HCT116 (cell line): ENCODE measurements at regions not wholly inside any gene's neighbourhood (a gene's known extent, or its start where the extent isn't known, plus 50 kb on each side); places are given as distances from the start of the nearest gene placed in this dataset.

Source experiments
- ATAC-seq: fragments of 200-7000 bp; cut with Tn5 transposase; 2 replicates; pipeline ENCODE4 v1.9.1; 2020; ENCODE audit warnings: mild to moderate bottlenecking, moderate library complexity
- BruUV-seq: library from RNA; stranded (reverse); fragments of 400-500 nt; replicated peaks from 2 replicates; lab custom pipeline; 2021; lab: Mats Ljungman, UMichigan
- CTCF ChIA-PET: fragments of 300-600 bp; sonication (Branson Sonifier 250); formaldehyde crosslinking; loops from one replicate; lab custom pipeline; 2021; ENCODE audit warnings: antibody characterized with exemption; lab: Charles Lee
- POLR2A ChIA-PET: fragments of 300-600, 350-600 bp; sonication (Branson Sonifier 250); formaldehyde crosslinking; loops from one replicate; lab custom pipeline; 2021; ENCODE audit warnings: antibody characterized with exemption; lab: Charles Lee
- RAD21 ChIA-PET, 2 experiments: fragments of 300-600 bp; sonication (Branson Sonifier 250); formaldehyde crosslinking; loops; one replicate each; lab custom pipeline; 2023; ENCODE audit warnings: low total read pairs in 2 of 2; ENCODE audit not compliant: uncharacterized antibody in 2 of 2, unreplicated experiment in 2 of 2, low non-redundant PET in 1 of 2; lab: Charles Lee
- DNase-seq: peaks from one replicate; pipeline ENCODE4 v3.0.0-alpha.2; 2010; ENCODE audit warnings: low read depth, low spot score
- H2AFZ ChIP-seq: fragments of 200-600 bp; shearing (Covaris generic), sonication (generic); 2 replicates; pipeline ENCODE4 v1.6.1; 2017; ENCODE audit warnings: low read depth, mixed run types, mixed read lengths, antibody characterized with exemption, low read length; ENCODE audit not compliant: poor library complexity, severe bottlenecking
- H3K27ac ChIP-seq: 2 replicates; pipeline ENCODE4 v1.5.1; 2012; ENCODE audit warnings: low read depth, low read length
- H3K27me3 ChIP-seq: fragments of 200-600 bp; sonication (generic); 2 replicates; pipeline ENCODE4 v1.6.1; 2016; ENCODE audit warnings: mixed run types, low read length, mixed read lengths; ENCODE audit not compliant: insufficient read depth
- H3K36me3 ChIP-seq, 2 experiments: fragments of 200-500 bp in 1 of 2; fragments of 200-600 bp in 1 of 2; sonication (Bioruptor generic) in 1 of 2; sonication (generic) in 1 of 2; 2 replicates each; pipeline versions ENCODE4 v1.5.1 to v1.6.1; 2014 to 2016; ENCODE audit warnings: low read length in 2 of 2, inconsistent platforms in 1 of 2, mixed read lengths in 1 of 2, mixed run types in 1 of 2; ENCODE audit not compliant: insufficient read depth in 2 of 2, control insufficient read depth in 1 of 2
- H3K4me1 ChIP-seq, 2 experiments: fragments of 200-600 bp in 1 of 2; sonication (generic) in 1 of 2; 2 replicates each; pipeline versions ENCODE4 v1.5.1 to v1.6.1; 2012 to 2017; ENCODE audit warnings: low read length in 2 of 2, inconsistent platforms in 1 of 2, mild to moderate bottlenecking in 1 of 2, mixed read lengths in 1 of 2, mixed run types in 1 of 2, moderate library complexity in 1 of 2; ENCODE audit not compliant: insufficient read depth in 2 of 2, control insufficient read depth in 1 of 2
- H3K4me2 ChIP-seq: fragments of 200-600 bp; sonication (generic); 2 replicates; pipeline ENCODE4 v1.6.1; 2017; ENCODE audit warnings: mixed run types, low read length, mixed read lengths
- H3K4me3 ChIP-seq, 2 experiments: fragments of 200-600 bp in 1 of 2; sonication (generic) in 1 of 2; replicated peaks in 1 of 2; 2 replicates each; pipeline ENCODE4 v1.5.1; 2011 to 2016; ENCODE audit warnings: low read length in 2 of 2, control low read depth in 1 of 2, low read depth in 1 of 2, mild to moderate bottlenecking in 1 of 2, mixed read lengths in 1 of 2, mixed run types in 1 of 2
- H3K79me2 ChIP-seq: fragments of 200-600 bp; sonication (generic); 2 replicates; pipeline ENCODE4 v1.6.1; 2017; ENCODE audit warnings: mild to moderate bottlenecking, mixed run types, low read length, moderate library complexity, mixed read lengths; ENCODE audit not compliant: insufficient read depth
- H3K9ac ChIP-seq: fragments of 200-600 bp; sonication (generic); 2 replicates; pipeline ENCODE4 v1.6.1; 2016; ENCODE audit warnings: low read length, mixed read lengths
- H3K9me2 ChIP-seq: fragments of 200-600 bp; sonication (generic), shearing (Covaris generic); 2 replicates; pipeline ENCODE4 v1.6.1; 2017; ENCODE audit warnings: mixed run types, mild to moderate bottlenecking, moderate library complexity; ENCODE audit not compliant: insufficient read depth
- H3K9me3 ChIP-seq, 2 experiments: fragments of 200-500 bp in 1 of 2; fragments of 200-600 bp in 1 of 2; sonication (Bioruptor generic) in 1 of 2; sonication (generic) in 1 of 2; 2 replicates each; pipeline ENCODE4 v1.6.1; 2014 to 2017; ENCODE audit warnings: low read length in 2 of 2, mixed read lengths in 2 of 2, inconsistent platforms in 1 of 2, low read depth in 1 of 2, mild to moderate bottlenecking in 1 of 2, mixed run types in 1 of 2, moderate library complexity in 1 of 2; ENCODE audit not compliant: control insufficient read depth in 1 of 2, insufficient read depth in 1 of 2
- H4K20me1 ChIP-seq: fragments of 200-600 bp; sonication (generic), shearing (Covaris generic); 2 replicates; pipeline ENCODE4 v1.6.1; 2017; ENCODE audit warnings: mixed run types, mild to moderate bottlenecking, moderate library complexity; ENCODE audit not compliant: insufficient read depth
- CBX3 ChIP-seq: IDR thresholded peaks from 2 replicates; pipeline ENCODE4 v1.6.1; 2012; ENCODE audit warnings: low read depth
- CEBPB ChIP-seq: IDR thresholded peaks from 2 replicates; pipeline ENCODE4 v1.6.1; 2012; ENCODE audit warnings: low read depth
- CTCF ChIP-seq, 3 experiments: fragments of 200-600 bp in 1 of 3; sonication (generic) in 1 of 3; IDR thresholded peaks in 2 of 3; conservative IDR thresholded peaks in 1 of 3; 2 replicates each; pipeline ENCODE4 v1.5.1; 2012 to 2017; ENCODE audit warnings: low read depth in 2 of 3, low read length in 2 of 3, antibody characterized with exemption in 1 of 3, borderline replicate concordance in 1 of 3, control low read depth in 1 of 3, mild to moderate bottlenecking in 1 of 3, mixed read lengths in 1 of 3, mixed run types in 1 of 3, moderate library complexity in 1 of 3; ENCODE audit not compliant: insufficient read depth in 1 of 3
- EGR1 ChIP-seq: IDR thresholded peaks from 2 replicates; pipeline ENCODE4 v1.6.1; 2012; ENCODE audit warnings: low read depth
- ELF1 ChIP-seq: IDR thresholded peaks from 2 replicates; pipeline ENCODE4 v1.6.1; 2012; ENCODE audit warnings: low read depth, borderline replicate concordance
- EZH2 ChIP-seq: fragments of 200-600 bp; sonication (generic); IDR thresholded peaks from 2 replicates; pipeline ENCODE4 v1.6.1; 2017; ENCODE audit warnings: antibody characterized with exemption, mixed run types
- EZH2phosphoT487 ChIP-seq: fragments of 200-600 bp; IDR thresholded peaks from 2 replicates; pipeline ENCODE4 v1.6.1; 2018; ENCODE audit warnings: antibody characterized with exemption, borderline replicate concordance
- FOSL1 ChIP-seq: IDR thresholded peaks from 2 replicates; pipeline ENCODE4 v1.6.1; 2012; ENCODE audit warnings: low read depth
- JUND ChIP-seq: IDR thresholded peaks from 2 replicates; pipeline ENCODE4 v1.6.1; 2012
- MAX ChIP-seq: IDR thresholded peaks from 2 replicates; pipeline ENCODE4 v1.6.1; 2012
- POLR2A ChIP-seq: IDR thresholded peaks from 2 replicates; pipeline ENCODE4 v1.7.0; 2011; ENCODE audit warnings: borderline replicate concordance; ENCODE audit not compliant: insufficient read depth, insufficient read length; ENCODE audit errors: extremely low read depth
- POLR2AphosphoS5 ChIP-seq: IDR thresholded peaks from 2 replicates; pipeline ENCODE4 v1.6.1; 2011; ENCODE audit warnings: mild to moderate bottlenecking, low read depth, low read length, moderate library complexity
- RAD21 ChIP-seq: IDR thresholded peaks from 2 replicates; pipeline ENCODE4 v1.6.1; 2012; ENCODE audit warnings: low read depth, mild to moderate bottlenecking
- REST ChIP-seq: IDR thresholded peaks from 2 replicates; pipeline ENCODE4 v1.6.1; 2012; ENCODE audit warnings: low read depth
- SIN3A ChIP-seq: IDR thresholded peaks from 2 replicates; pipeline ENCODE4 v1.6.1; 2012; ENCODE audit warnings: low read depth
- SP1 ChIP-seq: IDR thresholded peaks from 2 replicates; pipeline ENCODE4 v1.6.1; 2012; ENCODE audit warnings: low read depth
- SRF ChIP-seq: IDR thresholded peaks from 2 replicates; pipeline ENCODE4 v1.6.1; 2012; ENCODE audit warnings: low read depth
- YY1 ChIP-seq: IDR thresholded peaks from 2 replicates; pipeline ENCODE4 v1.6.1; 2011; ENCODE audit warnings: low read length, low read depth, moderate library complexity, mild to moderate bottlenecking; ENCODE audit not compliant: insufficient replicate concordance; ENCODE audit errors: extremely low read depth
- ZBTB33 ChIP-seq: IDR thresholded peaks from 2 replicates; pipeline ENCODE4 v1.6.1; 2011; ENCODE audit warnings: mild to moderate bottlenecking, low read length, moderate library complexity; ENCODE audit not compliant: insufficient replicate concordance; ENCODE audit errors: extremely low read depth
- ZFX ChIP-seq: fragments of 450-650 bp; IDR thresholded peaks from 2 replicates; pipeline ENCODE4 v1.6.1; 2017
- intact Hi-C: fragments of 100-400 bp; cut with micrococcal nuclease; formaldehyde crosslinking; loops from 2 replicates; pipeline ENCODE4 v1.10.0; 2022

- Histone ChIP-seq H3K36me3 (no peaks in the 10 kb centered on the region), H3K4me2 (no peak overlapping the region), H3K9me3 (peaks cover 0 to 15% of the 10 kb centered on the region in 2 experiments; a peak in 2 of 4 replicates), H3K4me1 (no peaks in the 10 kb centered on the region), H4K20me1 (no peaks in the 10 kb centered on the region), H3K27ac (no peak overlapping the region), H3K9me2 (no peaks in the 10 kb centered on the region), H3K4me3 (no peak overlapping the region), H2AFZ (no peak overlapping the region), H3K79me2 (no peaks in the 10 kb centered on the region), H3K9ac (no peak overlapping the region), H3K27me3 (no peaks in the 10 kb centered on the region)
- TF ChIP-seq ELF1, result no peak
- TF ChIP-seq CTCF (IDR thresholded peaks at IDR 0.05 in 2 of 3, conservative IDR thresholded peaks at IDR 0.05 in 1 of 3; ENCODE audit: borderline replicate concordance in 1 of 3, insufficient read depth in 1 of 3, low read depth in 2 of 3, low read length in 2 of 3), result no peak
- TF ChIP-seq EGR1, result no peak
- no peak for TF ChIP-seq JUND
- no peak for TF ChIP-seq FOSL1
- no peak for TF ChIP-seq CEBPB
- no peak for TF ChIP-seq ZBTB33
- no peak for TF ChIP-seq EZH2
- no peak for TF ChIP-seq SP1
- no peak for TF ChIP-seq SIN3A
- no peak for TF ChIP-seq SRF
- no peak for TF ChIP-seq REST
- no peak for TF ChIP-seq POLR2A
- no peak for TF ChIP-seq EZH2phosphoT487
- TF ChIP-seq RAD21, result no peak
- TF ChIP-seq POLR2AphosphoS5, result no peak
- no peak for TF ChIP-seq CBX3
- TF ChIP-seq YY1, result no peak
- no peak for TF ChIP-seq ZFX
- no peak for TF ChIP-seq MAX
- ChIA-PET CTCF (no interaction called here), RAD21 (no interaction called here), POLR2A (no interaction called here)
- ATAC-seq, result no peak
- BruUV-seq, result no TSS peak
- DNase-seq, result no peak
- intact Hi-C loops, result no loop called here
These were observed 988.2 kb upstream of the MAP3K7 start for GRCh38 chr6:91575032-91575431.
